ENCODE measurements at regions not wholly inside any gene's neighbourhood (a gene's known extent, or its start where the extent isn't known, plus 50 kb on each side); places are given as distances from the start of the nearest gene placed in this dataset.

DNA sequence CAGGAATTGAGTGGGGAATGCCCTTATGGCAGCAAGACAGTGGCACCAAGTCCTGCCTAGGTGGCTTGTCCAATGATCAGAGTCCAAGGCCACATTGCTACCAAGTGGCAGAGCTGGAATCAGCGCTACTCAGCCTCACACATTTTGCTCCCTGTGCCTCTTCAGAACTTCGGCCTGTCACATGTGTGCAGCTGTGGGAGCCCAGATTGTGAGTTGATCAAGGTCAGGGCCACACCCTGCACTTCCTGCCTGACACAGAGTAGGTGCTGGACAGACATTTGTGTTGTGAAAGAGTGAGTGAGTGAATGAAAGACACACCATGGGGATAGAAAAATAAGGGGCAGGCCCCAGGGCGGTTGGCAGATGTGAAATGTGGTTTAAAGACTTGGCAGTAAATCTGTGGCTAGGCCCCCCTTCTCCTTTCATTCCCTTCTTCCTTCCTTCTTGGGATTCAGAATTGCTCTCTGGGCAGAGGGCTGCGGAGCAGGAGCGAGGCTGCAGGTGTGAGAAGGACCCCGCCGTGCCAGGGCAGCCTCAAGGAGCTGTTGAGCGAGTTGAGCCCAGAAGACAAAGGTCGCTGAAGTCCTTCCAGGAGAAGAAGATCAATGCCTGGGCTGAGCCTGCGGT, 83.5 kb downstream of the SLC25A47 start (continued):
- TF ChIP-seq EP400 (IDR thresholded peaks at IDR 0.05): 0 out of 2 replicates have a peak, but pooled peaks have one; percentile 18
- TF ChIP-seq MAFG (tag; conservative IDR thresholded peaks at IDR 0.05): no peak
- TF ChIP-seq ASH1L (IDR thresholded peaks at IDR 0.05; ENCODE audit: borderline replicate concordance, low read depth, partially characterized antibody): no peak
- no peak for TF ChIP-seq PTRF (tag; IDR thresholded peaks at IDR 0.05)
- no peak for TF ChIP-seq HNRNPH1 (optimal IDR thresholded peaks at IDR 0.05; ENCODE audit: low read depth, low read length)
- TF ChIP-seq JUN (IDR thresholded peaks at IDR 0.05; ENCODE audit: borderline replicate concordance, low read depth, low read length): no peak
- TF ChIP-seq JUN (CRISPR knock-in tag; IDR thresholded peaks at IDR 0.05; ENCODE audit: borderline replicate concordance): no peak
- no peak for TF ChIP-seq HOMEZ (CRISPR knock-in tag; IDR thresholded peaks at IDR 0.05)
- no peak for TF ChIP-seq HMBOX1 (IDR thresholded peaks at IDR 0.05)
- no peak for TF ChIP-seq NR2C1 (IDR thresholded peaks at IDR 0.05)
- peak; percentile 49 for TF ChIP-seq NR2C1 (tag; IDR thresholded peaks at IDR 0.05)
- no peak for TF ChIP-seq CEBPG (CRISPR knock-in tag; IDR thresholded peaks at IDR 0.05)
- TF ChIP-seq CEBPG (tag; conservative IDR thresholded peaks at IDR 0.05 in 1 of 2, IDR thresholded peaks at IDR 0.05 in 1 of 2): no peak
- TF ChIP-seq, protein P1, sequence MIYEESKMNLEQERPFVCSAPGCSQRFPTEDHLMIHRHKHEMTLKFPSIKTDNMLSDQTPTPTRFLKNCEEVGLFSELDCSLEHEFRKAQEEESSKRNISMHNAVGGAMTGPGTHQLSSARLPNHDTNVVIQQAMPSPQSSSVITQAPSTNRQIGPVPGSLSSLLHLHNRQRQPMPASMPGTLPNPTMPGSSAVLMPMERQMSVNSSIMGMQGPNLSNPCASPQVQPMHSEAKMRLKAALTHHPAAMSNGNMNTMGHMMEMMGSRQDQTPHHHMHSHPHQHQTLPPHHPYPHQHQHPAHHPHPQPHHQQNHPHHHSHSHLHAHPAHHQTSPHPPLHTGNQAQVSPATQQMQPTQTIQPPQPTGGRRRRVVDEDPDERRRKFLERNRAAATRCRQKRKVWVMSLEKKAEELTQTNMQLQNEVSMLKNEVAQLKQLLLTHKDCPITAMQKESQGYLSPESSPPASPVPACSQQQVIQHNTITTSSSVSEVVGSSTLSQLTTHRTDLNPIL (CRISPR knock-in tag; IDR thresholded peaks at IDR 0.05): no peak
- no peak for TF ChIP-seq E4F1 (CRISPR knock-in tag; IDR thresholded peaks at IDR 0.05; ENCODE audit: borderline replicate concordance)
- TF ChIP-seq, protein P2, sequence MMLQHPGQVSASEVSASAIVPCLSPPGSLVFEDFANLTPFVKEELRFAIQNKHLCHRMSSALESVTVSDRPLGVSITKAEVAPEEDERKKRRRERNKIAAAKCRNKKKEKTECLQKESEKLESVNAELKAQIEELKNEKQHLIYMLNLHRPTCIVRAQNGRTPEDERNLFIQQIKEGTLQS (IDR thresholded peaks at IDR 0.05): no peak
- TF ChIP-seq, protein P2 (CRISPR knock-in tag; conservative IDR thresholded peaks at IDR 0.05): no peak
- no peak for TF ChIP-seq ZNF212 (CRISPR knock-in tag; IDR thresholded peaks at IDR 0.05)
- no peak for TF ChIP-seq SUPT5H (IDR thresholded peaks at IDR 0.05)
- TF ChIP-seq SRSF1 (IDR thresholded peaks at IDR 0.05; ENCODE audit: low read depth, low read length): no peak
- no peak for TF ChIP-seq ZFPM2 (CRISPR knock-in tag; IDR thresholded peaks at IDR 0.05)
- no peak for TF ChIP-seq TOE1 (IDR thresholded peaks at IDR 0.05; ENCODE audit: borderline replicate concordance)
- TF ChIP-seq TOE1 (CRISPR knock-in tag; IDR thresholded peaks at IDR 0.05; ENCODE audit: borderline replicate concordance, low read depth): no peak
